ENCODE measurements at regions not wholly inside any gene's neighbourhood (a gene's known extent, or its start where the extent isn't known, plus 50 kb on each side); places are given as distances from the start of the nearest gene placed in this dataset.

- POLR2A ChIA-PET = no interaction called here
- Mint-ChIP-seq H3K27me3 (ENCODE audit: low read depth) (no peaks in the 10 kb centered on the region), H3K36me3 (no peaks in the 10 kb centered on the region), H3K4me3 (no peak overlapping the region), H3K4me1 (peaks cover 33% of the 10 kb centered on the region), H3K9me3 (no peaks in the 10 kb centered on the region), H3K27ac (no peak overlapping the region)
- CTCF ChIA-PET = no interaction called here
- ATAC-seq = no peak
- DNase-seq (ENCODE audit: low spot score) = no peak
- no peak for TF ChIP-seq CDX4 (CRISPR knock-in tag; IDR thresholded peaks at IDR 0.05; ENCODE audit: borderline replicate concordance)
- TF ChIP-seq ESRRA (CRISPR knock-in tag; IDR thresholded peaks at IDR 0.05; ENCODE audit: borderline replicate concordance) = no peak
- TF ChIP-seq PREB (CRISPR knock-in tag; IDR thresholded peaks at IDR 0.05; ENCODE audit: borderline replicate concordance) = no peak
- TF ChIP-seq GTF2I (CRISPR knock-in tag; conservative IDR thresholded peaks at IDR 0.05) = no peak
- TF ChIP-seq NFE2L1 (CRISPR knock-in tag; IDR thresholded peaks at IDR 0.05) = no peak
- no peak for TF ChIP-seq EMX1 (CRISPR knock-in tag; IDR thresholded peaks at IDR 0.05)
- TF ChIP-seq ZNF416 (CRISPR knock-in tag; IDR thresholded peaks at IDR 0.05) = no peak
- TF ChIP-seq, protein P1, sequence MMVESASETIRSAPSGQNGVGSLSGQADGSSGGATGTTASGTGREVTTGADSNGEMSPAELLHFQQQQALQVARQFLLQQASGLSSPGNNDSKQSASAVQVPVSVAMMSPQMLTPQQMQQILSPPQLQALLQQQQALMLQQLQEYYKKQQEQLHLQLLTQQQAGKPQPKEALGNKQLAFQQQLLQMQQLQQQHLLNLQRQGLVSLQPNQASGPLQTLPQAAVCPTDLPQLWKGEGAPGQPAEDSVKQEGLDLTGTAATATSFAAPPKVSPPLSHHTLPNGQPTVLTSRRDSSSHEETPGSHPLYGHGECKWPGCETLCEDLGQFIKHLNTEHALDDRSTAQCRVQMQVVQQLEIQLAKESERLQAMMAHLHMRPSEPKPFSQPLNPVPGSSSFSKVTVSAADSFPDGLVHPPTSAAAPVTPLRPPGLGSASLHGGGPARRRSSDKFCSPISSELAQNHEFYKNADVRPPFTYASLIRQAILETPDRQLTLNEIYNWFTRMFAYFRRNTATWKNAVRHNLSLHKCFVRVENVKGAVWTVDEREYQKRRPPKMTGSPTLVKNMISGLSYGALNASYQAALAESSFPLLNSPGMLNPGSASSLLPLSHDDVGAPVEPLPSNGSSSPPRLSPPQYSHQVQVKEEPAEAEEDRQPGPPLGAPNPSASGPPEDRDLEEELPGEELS (CRISPR knock-in tag; IDR thresholded peaks at IDR 0.05) = no peak
- TF ChIP-seq ZNF121 (CRISPR knock-in tag; IDR thresholded peaks at IDR 0.05) = no peak
- no peak for TF ChIP-seq ZSCAN18 (CRISPR knock-in tag; IDR thresholded peaks at IDR 0.05)
- no peak for TF ChIP-seq SMAD4 (CRISPR knock-in tag; IDR thresholded peaks at IDR 0.05)
- no peak for TF ChIP-seq E2F4 (CRISPR knock-in tag; IDR thresholded peaks at IDR 0.05; ENCODE audit: borderline replicate concordance, low read depth)
- no peak for TF ChIP-seq ZNF425 (CRISPR knock-in tag; conservative IDR thresholded peaks at IDR 0.05)
- TF ChIP-seq, protein P2, sequence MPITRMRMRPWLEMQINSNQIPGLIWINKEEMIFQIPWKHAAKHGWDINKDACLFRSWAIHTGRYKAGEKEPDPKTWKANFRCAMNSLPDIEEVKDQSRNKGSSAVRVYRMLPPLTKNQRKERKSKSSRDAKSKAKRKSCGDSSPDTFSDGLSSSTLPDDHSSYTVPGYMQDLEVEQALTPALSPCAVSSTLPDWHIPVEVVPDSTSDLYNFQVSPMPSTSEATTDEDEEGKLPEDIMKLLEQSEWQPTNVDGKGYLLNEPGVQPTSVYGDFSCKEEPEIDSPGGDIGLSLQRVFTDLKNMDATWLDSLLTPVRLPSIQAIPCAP (CRISPR knock-in tag; IDR thresholded peaks at IDR 0.05) = no peak
- no peak for TF ChIP-seq FOXJ3 (CRISPR knock-in tag; IDR thresholded peaks at IDR 0.05; ENCODE audit: borderline replicate concordance)
- TF ChIP-seq ZNF219 (CRISPR knock-in tag; IDR thresholded peaks at IDR 0.05; ENCODE audit: borderline replicate concordance) = no peak
Observed at GRCh38 chr3:64898941-64899340, 211.1 kb upstream of the ADAMTS9 start.

Measured in WTC11 (cell line).